ENCODE measurements at regions not wholly inside any gene's neighbourhood (a gene's known extent, or its start where the extent isn't known, plus 50 kb on each side); places are given as distances from the start of the nearest gene placed in this dataset.
A peak's percentile ranks its signal among the peaks of the same experiment; 100 is the strongest.

GRCh38 chr18:43380104-43380672 lies 102.9 kb upstream of the SYT4 start:
- DNase-seq (ENCODE audit: low read depth) = no peak
- TF ChIP-seq, protein P1, sequence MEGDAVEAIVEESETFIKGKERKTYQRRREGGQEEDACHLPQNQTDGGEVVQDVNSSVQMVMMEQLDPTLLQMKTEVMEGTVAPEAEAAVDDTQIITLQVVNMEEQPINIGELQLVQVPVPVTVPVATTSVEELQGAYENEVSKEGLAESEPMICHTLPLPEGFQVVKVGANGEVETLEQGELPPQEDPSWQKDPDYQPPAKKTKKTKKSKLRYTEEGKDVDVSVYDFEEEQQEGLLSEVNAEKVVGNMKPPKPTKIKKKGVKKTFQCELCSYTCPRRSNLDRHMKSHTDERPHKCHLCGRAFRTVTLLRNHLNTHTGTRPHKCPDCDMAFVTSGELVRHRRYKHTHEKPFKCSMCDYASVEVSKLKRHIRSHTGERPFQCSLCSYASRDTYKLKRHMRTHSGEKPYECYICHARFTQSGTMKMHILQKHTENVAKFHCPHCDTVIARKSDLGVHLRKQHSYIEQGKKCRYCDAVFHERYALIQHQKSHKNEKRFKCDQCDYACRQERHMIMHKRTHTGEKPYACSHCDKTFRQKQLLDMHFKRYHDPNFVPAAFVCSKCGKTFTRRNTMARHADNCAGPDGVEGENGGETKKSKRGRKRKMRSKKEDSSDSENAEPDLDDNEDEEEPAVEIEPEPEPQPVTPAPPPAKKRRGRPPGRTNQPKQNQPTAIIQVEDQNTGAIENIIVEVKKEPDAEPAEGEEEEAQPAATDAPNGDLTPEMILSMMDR (IDR thresholded peaks at IDR 0.05; ENCODE audit: insufficient read depth, low read length, poor library complexity, severe bottlenecking) = no peak
- no peaks in the 10 kb centered on the region for H3K27me3 ChIP-seq (ENCODE audit: control insufficient read depth, insufficient read depth, low read length)
- no peak overlapping the region for H3K4me3 ChIP-seq (ENCODE audit: low read depth, low read length)
- H3K36me3 ChIP-seq (ENCODE audit: control insufficient read depth, insufficient read depth, low read length) = no peaks in the 10 kb centered on the region

DNA sequence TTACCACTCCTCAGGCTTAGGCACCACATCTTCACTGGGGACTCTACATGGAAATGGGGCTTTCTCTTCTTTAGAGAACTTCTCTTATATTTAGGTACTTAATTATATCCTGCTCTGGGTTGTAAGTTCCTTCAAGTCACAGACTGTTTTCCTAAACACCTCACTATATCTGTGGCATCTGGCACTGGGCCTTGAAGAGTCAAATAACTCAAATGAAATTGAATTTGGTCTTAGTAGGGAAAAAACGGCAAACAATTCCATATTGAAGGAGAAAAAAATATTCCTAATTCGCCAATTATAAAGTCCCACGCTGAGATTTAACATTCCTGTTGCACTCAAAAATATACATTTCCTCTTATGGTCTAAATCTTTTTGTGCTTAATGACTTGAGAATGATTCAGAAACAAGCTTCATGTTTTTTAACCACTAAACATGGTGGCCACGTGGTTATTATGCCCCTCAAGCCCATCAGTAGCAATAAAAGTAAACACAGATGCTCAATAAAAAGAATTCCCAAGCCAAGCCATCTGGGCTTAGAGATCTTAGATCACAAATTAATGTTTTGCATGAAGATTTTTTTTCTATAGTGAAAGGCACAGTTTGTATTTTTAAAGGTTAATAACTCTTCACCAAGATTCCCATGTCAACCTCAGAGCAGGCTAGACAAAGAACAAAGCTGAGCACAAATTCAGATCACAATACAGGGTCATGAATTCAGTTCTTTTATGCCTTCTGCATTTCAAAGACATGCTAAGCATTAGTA lies 105.5 kb upstream of the SYT4 start:
- no peak overlapping the region for H3K4me3 ChIP-seq (ENCODE audit: low read depth, low read length)
- H3K36me3 ChIP-seq (ENCODE audit: control insufficient read depth, insufficient read depth, low read length) = no peaks in the 10 kb centered on the region
- H3K27me3 ChIP-seq (ENCODE audit: control insufficient read depth, insufficient read depth, low read length) = no peaks in the 10 kb centered on the region
- no peak for DNase-seq (ENCODE audit: low read depth)
- TF ChIP-seq, protein P1 (IDR thresholded peaks at IDR 0.05; ENCODE audit: insufficient read depth, low read length, poor library complexity, severe bottlenecking) = no peak

GRCh38 chr18:43389163-43389562 lies 111.9 kb upstream of the SYT4 start:
- TF ChIP-seq, protein P1 (IDR thresholded peaks at IDR 0.05; ENCODE audit: insufficient read depth, low read length, poor library complexity, severe bottlenecking) = no peak
- Histone ChIP-seq H3K4me3 (ENCODE audit: low read depth, low read length) (no peak overlapping the region), H3K27me3 (ENCODE audit: control insufficient read depth, insufficient read depth, low read length) (no peaks in the 10 kb centered on the region), H3K36me3 (ENCODE audit: control insufficient read depth, insufficient read depth, low read length) (no peaks in the 10 kb centered on the region)
- no peak for DNase-seq (ENCODE audit: low read depth)

DNA sequence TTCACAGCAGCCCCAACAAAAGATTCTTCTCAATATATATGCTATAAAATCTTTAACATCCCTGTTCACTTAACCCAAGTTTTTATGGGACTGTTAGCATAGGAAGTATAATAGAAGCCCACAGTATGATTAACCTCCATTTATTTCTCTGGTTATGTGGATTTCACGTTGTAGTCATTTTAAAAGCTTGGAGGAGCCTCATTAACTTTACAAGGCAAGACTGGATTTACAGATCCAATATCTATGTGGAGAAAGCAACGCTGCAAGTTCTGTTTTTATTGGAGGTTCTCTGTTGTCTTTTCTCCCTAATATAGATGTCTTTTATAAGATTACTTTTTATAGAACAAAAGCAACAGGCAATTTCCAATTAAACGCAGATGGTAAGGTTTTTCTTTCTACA lies 114.9 kb upstream of the SYT4 start:
- TF ChIP-seq, protein P1 (IDR thresholded peaks at IDR 0.05; ENCODE audit: insufficient read depth, low read length, poor library complexity, severe bottlenecking) = no peak
- DNase-seq (ENCODE audit: low read depth) = no peak
- Histone ChIP-seq H3K27me3 (ENCODE audit: control insufficient read depth, insufficient read depth, low read length) (no peaks in the 10 kb centered on the region), H3K36me3 (ENCODE audit: control insufficient read depth, insufficient read depth, low read length) (no peaks in the 10 kb centered on the region), H3K4me3 (ENCODE audit: low read depth, low read length) (no peak overlapping the region)

DNA sequence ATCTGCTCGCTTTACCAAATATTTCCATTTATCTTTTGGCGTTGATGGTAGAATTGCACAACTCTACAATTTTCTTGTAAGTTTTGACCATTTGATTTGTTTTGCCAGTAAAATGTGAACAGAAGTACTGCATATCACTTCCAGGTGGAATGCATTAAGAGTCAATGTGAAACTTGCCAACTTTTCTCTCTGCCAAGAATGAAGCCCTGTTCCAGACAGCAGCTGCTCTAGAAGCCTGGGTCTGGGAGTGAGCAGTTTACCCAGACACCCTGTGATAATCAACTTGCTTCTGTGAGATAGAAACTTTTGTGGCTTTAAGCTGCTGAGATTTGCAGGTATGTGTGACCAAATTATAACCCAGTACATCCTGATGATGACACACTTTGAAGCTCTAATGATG lies 115.9 kb upstream of the SYT4 start:
- no peaks in the 10 kb centered on the region for H3K27me3 ChIP-seq (ENCODE audit: control insufficient read depth, insufficient read depth, low read length)
- TF ChIP-seq, protein P1 (IDR thresholded peaks at IDR 0.05; ENCODE audit: insufficient read depth, low read length, poor library complexity, severe bottlenecking) = no peak
- H3K4me3 ChIP-seq (ENCODE audit: low read depth, low read length) = no peak overlapping the region
- no peak for DNase-seq (ENCODE audit: low read depth)
- no peaks in the 10 kb centered on the region for H3K36me3 ChIP-seq (ENCODE audit: control insufficient read depth, insufficient read depth, low read length)

DNA sequence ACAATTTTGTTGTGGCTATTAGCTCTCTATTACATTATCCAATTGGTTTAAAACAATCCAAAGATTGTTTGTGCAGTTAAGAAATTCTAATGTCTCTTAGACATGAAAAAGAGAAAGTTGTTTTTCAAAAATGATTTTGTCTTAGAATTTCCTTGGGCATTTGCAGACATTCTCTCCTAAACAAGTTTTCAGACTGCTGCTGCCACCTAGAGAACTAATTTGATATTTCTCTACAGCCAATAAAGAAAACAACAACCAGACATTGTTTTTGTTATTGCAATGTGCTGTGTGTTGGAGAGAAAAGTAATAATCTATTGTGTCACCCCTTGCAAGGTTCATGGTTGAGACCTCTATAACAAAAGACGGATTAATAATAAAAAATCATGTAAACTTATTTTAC lies 119.0 kb upstream of the SYT4 start:
- H3K27me3 ChIP-seq (ENCODE audit: control insufficient read depth, insufficient read depth, low read length) = no peaks in the 10 kb centered on the region
- H3K36me3 ChIP-seq (ENCODE audit: control insufficient read depth, insufficient read depth, low read length) = no peaks in the 10 kb centered on the region
- DNase-seq (ENCODE audit: low read depth) = no peak
- no peak overlapping the region for H3K4me3 ChIP-seq (ENCODE audit: low read depth, low read length)
- TF ChIP-seq, protein P1 (IDR thresholded peaks at IDR 0.05; ENCODE audit: insufficient read depth, low read length, poor library complexity, severe bottlenecking) = peak; percentile 42

All from kidney epithelial cell (primary cell).